ENCODE measurements at regions not wholly inside any gene's neighbourhood (a gene's known extent, or its start where the extent isn't known, plus 50 kb on each side); places are given as distances from the start of the nearest gene placed in this dataset.

DNA sequence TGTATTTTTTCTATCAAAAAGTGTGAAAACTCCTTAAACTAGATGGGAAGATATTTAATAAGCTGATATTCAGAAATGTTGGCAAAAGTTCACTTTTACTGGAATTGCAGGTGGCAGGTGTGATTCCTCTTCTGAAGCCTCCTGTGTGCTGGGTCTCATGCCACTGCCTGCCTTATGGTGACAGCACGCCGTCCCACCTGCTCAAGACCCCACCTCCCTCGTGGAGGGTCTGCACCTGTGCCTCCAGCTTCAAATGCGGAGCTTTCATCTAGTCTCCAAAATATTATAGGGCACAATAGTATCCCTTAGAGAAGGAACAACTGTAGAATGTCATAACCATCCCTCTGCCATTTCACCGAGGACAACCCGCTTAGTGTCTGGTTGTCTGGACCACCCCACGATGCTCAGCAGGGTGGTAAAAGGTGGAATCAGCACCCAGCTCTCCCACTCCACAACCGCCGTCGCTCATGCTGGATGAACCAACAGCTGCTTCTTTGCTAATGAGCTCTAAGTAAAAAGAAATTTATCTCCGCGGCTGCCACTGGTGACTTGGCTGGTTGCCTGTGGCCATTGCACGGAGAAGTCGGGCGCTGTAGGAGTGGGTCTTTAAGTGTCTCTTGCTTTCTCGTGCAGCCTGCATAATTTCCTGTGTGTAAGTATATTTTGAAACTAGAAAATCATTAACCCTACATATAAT is 119.3 kb upstream of the TCERG1L start:
- TF ChIP-seq, protein P1, sequence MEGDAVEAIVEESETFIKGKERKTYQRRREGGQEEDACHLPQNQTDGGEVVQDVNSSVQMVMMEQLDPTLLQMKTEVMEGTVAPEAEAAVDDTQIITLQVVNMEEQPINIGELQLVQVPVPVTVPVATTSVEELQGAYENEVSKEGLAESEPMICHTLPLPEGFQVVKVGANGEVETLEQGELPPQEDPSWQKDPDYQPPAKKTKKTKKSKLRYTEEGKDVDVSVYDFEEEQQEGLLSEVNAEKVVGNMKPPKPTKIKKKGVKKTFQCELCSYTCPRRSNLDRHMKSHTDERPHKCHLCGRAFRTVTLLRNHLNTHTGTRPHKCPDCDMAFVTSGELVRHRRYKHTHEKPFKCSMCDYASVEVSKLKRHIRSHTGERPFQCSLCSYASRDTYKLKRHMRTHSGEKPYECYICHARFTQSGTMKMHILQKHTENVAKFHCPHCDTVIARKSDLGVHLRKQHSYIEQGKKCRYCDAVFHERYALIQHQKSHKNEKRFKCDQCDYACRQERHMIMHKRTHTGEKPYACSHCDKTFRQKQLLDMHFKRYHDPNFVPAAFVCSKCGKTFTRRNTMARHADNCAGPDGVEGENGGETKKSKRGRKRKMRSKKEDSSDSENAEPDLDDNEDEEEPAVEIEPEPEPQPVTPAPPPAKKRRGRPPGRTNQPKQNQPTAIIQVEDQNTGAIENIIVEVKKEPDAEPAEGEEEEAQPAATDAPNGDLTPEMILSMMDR (IDR thresholded peaks at IDR 0.05; ENCODE audit: low read length) = no peak
- TF ChIP-seq EZH2phosphoT487 (IDR thresholded peaks at IDR 0.05; ENCODE audit: low read length) (no peak), EZH2 (optimal IDR thresholded peaks at IDR 0.05; ENCODE audit: low read depth, low read length) (no peak)

All from MM.1S (cell line).